ENCODE measurements at regions not wholly inside any gene's neighbourhood (a gene's known extent, or its start where the extent isn't known, plus 50 kb on each side); places are given as distances from the start of the nearest gene placed in this dataset.

- no peaks in the 10 kb centered on the region for H3K27me3 ChIP-seq (ENCODE audit: low read depth)
- no peaks in the 10 kb centered on the region for H3K36me3 ChIP-seq
- H3K9me3 ChIP-seq: no peaks in the 10 kb centered on the region
- H3K27ac ChIP-seq: no peak overlapping the region
- intact Hi-C loops (cut with DNase I): no loop called here
- no peak for DNase-seq
- ATAC-seq: no peak
- H3K4me1 ChIP-seq: no peaks in the 10 kb centered on the region
- H3K4me3 ChIP-seq: no peak overlapping the region
- TF ChIP-seq, protein P1, sequence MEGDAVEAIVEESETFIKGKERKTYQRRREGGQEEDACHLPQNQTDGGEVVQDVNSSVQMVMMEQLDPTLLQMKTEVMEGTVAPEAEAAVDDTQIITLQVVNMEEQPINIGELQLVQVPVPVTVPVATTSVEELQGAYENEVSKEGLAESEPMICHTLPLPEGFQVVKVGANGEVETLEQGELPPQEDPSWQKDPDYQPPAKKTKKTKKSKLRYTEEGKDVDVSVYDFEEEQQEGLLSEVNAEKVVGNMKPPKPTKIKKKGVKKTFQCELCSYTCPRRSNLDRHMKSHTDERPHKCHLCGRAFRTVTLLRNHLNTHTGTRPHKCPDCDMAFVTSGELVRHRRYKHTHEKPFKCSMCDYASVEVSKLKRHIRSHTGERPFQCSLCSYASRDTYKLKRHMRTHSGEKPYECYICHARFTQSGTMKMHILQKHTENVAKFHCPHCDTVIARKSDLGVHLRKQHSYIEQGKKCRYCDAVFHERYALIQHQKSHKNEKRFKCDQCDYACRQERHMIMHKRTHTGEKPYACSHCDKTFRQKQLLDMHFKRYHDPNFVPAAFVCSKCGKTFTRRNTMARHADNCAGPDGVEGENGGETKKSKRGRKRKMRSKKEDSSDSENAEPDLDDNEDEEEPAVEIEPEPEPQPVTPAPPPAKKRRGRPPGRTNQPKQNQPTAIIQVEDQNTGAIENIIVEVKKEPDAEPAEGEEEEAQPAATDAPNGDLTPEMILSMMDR (IDR thresholded peaks at IDR 0.05): no peak
Observed at GRCh38 chr17:72271603-72272002, 150.8 kb downstream of the SOX9 start.

DNA sequence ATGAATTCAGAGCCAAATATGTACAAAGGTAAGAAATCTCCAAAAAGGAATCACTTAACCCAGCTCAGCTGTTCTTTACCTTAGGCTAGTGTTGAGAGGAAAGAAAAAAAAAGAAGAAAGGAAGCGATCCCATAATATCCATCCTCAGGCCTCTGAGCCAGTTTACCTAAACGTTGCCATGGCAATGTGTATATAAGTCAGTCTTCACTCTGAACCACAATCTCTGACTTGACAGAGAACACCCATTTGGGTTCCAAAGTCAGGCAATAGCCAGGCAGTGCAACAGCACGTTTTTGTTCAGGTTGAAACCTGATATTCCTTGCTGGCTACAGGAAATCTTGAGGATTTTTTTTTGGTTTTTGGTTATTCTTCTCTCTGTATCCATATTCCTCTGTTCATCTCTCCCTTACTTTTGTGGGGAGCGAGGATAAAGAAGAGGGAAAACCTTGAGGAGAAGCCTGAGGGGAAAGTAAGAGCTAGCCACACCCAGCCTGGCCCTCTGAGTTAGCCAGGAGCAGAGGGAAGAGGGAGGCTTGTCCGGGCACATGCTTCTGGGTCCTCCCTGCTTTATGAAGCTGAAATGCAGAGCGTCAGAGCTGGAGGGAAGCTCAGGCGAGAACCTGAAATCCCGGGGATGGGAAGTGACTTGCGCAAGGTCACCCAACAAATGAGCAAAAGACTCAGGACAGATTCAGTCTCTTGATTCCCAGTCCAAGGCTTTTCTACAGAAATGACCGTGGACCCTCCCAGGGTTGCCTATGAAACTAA lies 152.7 kb downstream of the SOX9 start:
- no peak overlapping the region for H3K27ac ChIP-seq
- intact Hi-C loops (cut with DNase I): no loop called here
- DNase-seq: no peak

DNA sequence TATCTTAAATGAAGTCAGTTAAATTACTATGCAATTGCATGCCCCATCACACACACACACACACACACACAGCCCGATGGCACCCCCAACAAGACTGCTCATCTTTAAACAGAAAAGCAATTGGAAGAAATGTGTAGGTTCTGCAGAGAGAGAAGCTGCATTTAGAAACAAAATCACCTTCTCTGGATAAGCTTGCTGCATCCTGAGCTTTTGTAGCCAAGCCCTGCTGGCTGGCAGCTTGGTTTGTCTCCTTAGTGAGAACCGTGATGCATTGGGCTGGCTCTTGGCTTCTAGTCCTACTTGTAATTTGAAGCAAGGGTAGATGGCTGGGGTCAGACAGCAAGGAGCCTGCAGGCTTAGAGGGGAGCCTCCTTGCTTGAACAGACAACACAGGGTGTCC lies 153.8 kb downstream of the SOX9 start:
- H3K4me1 ChIP-seq: no peaks in the 10 kb centered on the region
- TF ChIP-seq, protein P1 (IDR thresholded peaks at IDR 0.05): no peak
- H3K4me3 ChIP-seq: no peak overlapping the region
- no peak overlapping the region for H3K27ac ChIP-seq
- ATAC-seq (no peak), DNase-seq (no peak)
- peaks cover 4% of the 10 kb centered on the region for H3K27me3 ChIP-seq (ENCODE audit: low read depth)
- H3K9me3 ChIP-seq: no peaks in the 10 kb centered on the region
- intact Hi-C loops (cut with DNase I): no loop called here
- no peaks in the 10 kb centered on the region for H3K36me3 ChIP-seq

More for the DNA sequence above, 152.7 kb downstream of the SOX9 start:
- no peak for ATAC-seq
- H3K36me3 ChIP-seq: no peaks in the 10 kb centered on the region
- peaks cover 4% of the 10 kb centered on the region for H3K27me3 ChIP-seq (ENCODE audit: low read depth)
- H3K4me1 ChIP-seq: no peaks in the 10 kb centered on the region
- no peaks in the 10 kb centered on the region for H3K9me3 ChIP-seq
- TF ChIP-seq, protein P1 (IDR thresholded peaks at IDR 0.05): no peak
- H3K4me3 ChIP-seq: no peak overlapping the region

- no peaks in the 10 kb centered on the region for H3K4me1 ChIP-seq
- intact Hi-C loops (cut with DNase I): no loop called here
- no peaks in the 10 kb centered on the region for H3K36me3 ChIP-seq
Observed at GRCh38 chr17:72280881-72281280, 160.1 kb downstream of the SOX9 start.

GRCh38 chr17:72282439-72283029 lies 161.7 kb downstream of the SOX9 start:
- Histone ChIP-seq H3K27ac (no peak overlapping the region), H3K4me3 (no peak overlapping the region)
- ATAC-seq: peak in 1 of 2 donors; percentile 70

More at GRCh38 chr17:72280881-72281280, 160.1 kb downstream of the SOX9 start:
- Histone ChIP-seq H3K9me3 (no peaks in the 10 kb centered on the region), H3K27ac (no peak overlapping the region), H3K27me3 (ENCODE audit: low read depth) (peaks cover 8% of the 10 kb centered on the region), H3K4me3 (no peak overlapping the region)
- no peak for ATAC-seq
- TF ChIP-seq, protein P1 (IDR thresholded peaks at IDR 0.05): no peak
- DNase-seq: no peak

More at GRCh38 chr17:72282439-72283029, 161.7 kb downstream of the SOX9 start:
- no peaks in the 10 kb centered on the region for H3K4me1 ChIP-seq
- H3K27me3 ChIP-seq (ENCODE audit: low read depth): peaks cover 7% of the 10 kb centered on the region
- intact Hi-C loops (cut with DNase I): no loop called here
- no peak for DNase-seq
- H3K9me3 ChIP-seq: no peaks in the 10 kb centered on the region
- TF ChIP-seq, protein P1 (IDR thresholded peaks at IDR 0.05): no peak
- H3K36me3 ChIP-seq: no peaks in the 10 kb centered on the region
